ENCODE measurements at regions not wholly inside any gene's neighbourhood (a gene's known extent, or its start where the extent isn't known, plus 50 kb on each side); places are given as distances from the start of the nearest gene placed in this dataset.
A peak's percentile ranks its signal among the peaks of the same experiment; 100 is the strongest.

- DNase-seq (ENCODE audit: low read depth in 2 of 2): no peak
Observed at GRCh38 chr3:71893702-71894479, 108.9 kb upstream of the PROK2 start.

- no peak for DNase-seq (ENCODE audit: low read depth in 2 of 2)
Observed at GRCh38 chr3:71893122-71893521, 108.2 kb upstream of the PROK2 start.

GRCh38 chr3:71891483-71891882 is 106.5 kb upstream of the PROK2 start:
- DNase-seq (ENCODE audit: low read depth in 2 of 2): no peak

- no peak for DNase-seq (ENCODE audit: low read depth in 2 of 2)
Observed at GRCh38 chr3:71890356-71890931, 105.5 kb upstream of the PROK2 start.

GRCh38 chr3:71887256-71887655 is 102.3 kb upstream of the PROK2 start:
- DNase-seq (ENCODE audit: low read depth in 2 of 2): no peak

GRCh38 chr3:71885006-71885405 is 100.1 kb upstream of the PROK2 start:
- DNase-seq (ENCODE audit: low read depth in 2 of 2): no peak

GRCh38 chr3:71881732-71882131 is 96.8 kb upstream of the PROK2 start:
- no peak for DNase-seq (ENCODE audit: low read depth in 2 of 2)

GRCh38 chr3:71881041-71881440 is 96.1 kb upstream of the PROK2 start:
- no peak for DNase-seq (ENCODE audit: low read depth in 2 of 2)

GRCh38 chr3:71879089-71879488 is 94.1 kb upstream of the PROK2 start:
- DNase-seq (ENCODE audit: low read depth in 2 of 2): no peak

GRCh38 chr3:71876135-71877105 is 91.5 kb upstream of the PROK2 start:
- no peak for DNase-seq (ENCODE audit: low read depth in 2 of 2)

- DNase-seq (ENCODE audit: low read depth in 2 of 2): peak; percentile 66 to 79
Observed at GRCh38 chr3:71875461-71875947, 90.6 kb upstream of the PROK2 start.

- DNase-seq (ENCODE audit: low read depth in 2 of 2): no peak
Observed at GRCh38 chr3:71874618-71875017, 89.7 kb upstream of the PROK2 start.

- DNase-seq (ENCODE audit: low read depth in 2 of 2): no peak
Observed at GRCh38 chr3:71873093-71873611, 88.2 kb upstream of the PROK2 start.

GRCh38 chr3:71872256-71872655 is 87.3 kb upstream of the PROK2 start:
- no peak for DNase-seq (ENCODE audit: low read depth in 2 of 2)

GRCh38 chr3:71870966-71871512 is 86.1 kb upstream of the PROK2 start:
- DNase-seq (ENCODE audit: low read depth in 2 of 2): no peak

GRCh38 chr3:71868876-71869275 is 83.9 kb upstream of the PROK2 start:
- DNase-seq (ENCODE audit: low read depth in 2 of 2): no peak

- DNase-seq (ENCODE audit: low read depth in 2 of 2): no peak
Observed at GRCh38 chr3:71865727-71866126, 80.8 kb upstream of the PROK2 start.

GRCh38 chr3:71863563-71864190 is 78.7 kb upstream of the PROK2 start:
- DNase-seq (ENCODE audit: low read depth in 2 of 2): no peak

- no peak for DNase-seq (ENCODE audit: low read depth in 2 of 2)
Observed at GRCh38 chr3:71862371-71863140, 77.6 kb upstream of the PROK2 start.

GRCh38 chr3:71859123-71859519 is 74.2 kb upstream of the PROK2 start:
- DNase-seq (ENCODE audit: low read depth in 2 of 2): no peak

All from stimulated activated CD4-positive, alpha-beta T cell treated with anti-CD3 and anti-CD28 coated beads, Interleukin-12 subunit alpha, Interleukin-12 subunit beta, amount 100 ng/mL, for 24 hours (primary cell).